ENCODE measurements at regions not wholly inside any gene's neighbourhood (a gene's known extent, or its start where the extent isn't known, plus 50 kb on each side); places are given as distances from the start of the nearest gene placed in this dataset.

DNA sequence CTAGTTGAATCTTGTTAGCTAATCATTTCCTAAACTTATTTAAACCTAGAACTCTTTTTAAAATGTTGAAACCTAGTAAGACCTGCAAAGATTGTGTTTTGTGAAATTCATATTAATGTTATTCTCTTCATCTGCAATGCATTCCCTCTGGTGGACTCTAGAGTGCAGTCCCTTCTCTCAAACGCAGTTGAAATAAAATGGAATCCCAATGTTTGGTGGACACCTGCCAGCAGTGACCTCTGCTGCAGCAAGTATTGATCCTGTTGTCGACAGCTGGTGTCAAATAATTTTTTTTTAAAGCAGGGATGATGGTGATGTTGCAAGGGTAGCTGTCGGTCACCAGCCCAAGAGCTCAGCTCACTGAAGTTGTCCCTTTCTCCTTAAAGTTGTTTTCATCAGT is 492.0 kb downstream of the ZIC3 start:
- TF ChIP-seq, protein P1, sequence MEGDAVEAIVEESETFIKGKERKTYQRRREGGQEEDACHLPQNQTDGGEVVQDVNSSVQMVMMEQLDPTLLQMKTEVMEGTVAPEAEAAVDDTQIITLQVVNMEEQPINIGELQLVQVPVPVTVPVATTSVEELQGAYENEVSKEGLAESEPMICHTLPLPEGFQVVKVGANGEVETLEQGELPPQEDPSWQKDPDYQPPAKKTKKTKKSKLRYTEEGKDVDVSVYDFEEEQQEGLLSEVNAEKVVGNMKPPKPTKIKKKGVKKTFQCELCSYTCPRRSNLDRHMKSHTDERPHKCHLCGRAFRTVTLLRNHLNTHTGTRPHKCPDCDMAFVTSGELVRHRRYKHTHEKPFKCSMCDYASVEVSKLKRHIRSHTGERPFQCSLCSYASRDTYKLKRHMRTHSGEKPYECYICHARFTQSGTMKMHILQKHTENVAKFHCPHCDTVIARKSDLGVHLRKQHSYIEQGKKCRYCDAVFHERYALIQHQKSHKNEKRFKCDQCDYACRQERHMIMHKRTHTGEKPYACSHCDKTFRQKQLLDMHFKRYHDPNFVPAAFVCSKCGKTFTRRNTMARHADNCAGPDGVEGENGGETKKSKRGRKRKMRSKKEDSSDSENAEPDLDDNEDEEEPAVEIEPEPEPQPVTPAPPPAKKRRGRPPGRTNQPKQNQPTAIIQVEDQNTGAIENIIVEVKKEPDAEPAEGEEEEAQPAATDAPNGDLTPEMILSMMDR (conservative IDR thresholded peaks at IDR 0.05) = no peak
- TF ChIP-seq ZFX (IDR thresholded peaks at IDR 0.05) = no peak

Measured in C4-2B (cell line).